HG03064 (cell line): ENCODE measurements at regions not wholly inside any gene's neighbourhood (a gene's known extent, or its start where the extent isn't known, plus 50 kb on each side); places are given as distances from the start of the nearest gene placed in this dataset.

Experiments used
- ATAC-seq: cut with Tn5 transposase; IDR thresholded peaks from one replicate; pipeline ENCODE4 v1.9.1; 2021; ENCODE audit warnings: low read depth; ENCODE audit not compliant: unreplicated experiment

GRCh38 chr10:21184216-21184615 is 287.1 kb upstream of the NEBL start:
- ATAC-seq, result no peak

GRCh38 chr10:21183025-21183424 is 285.9 kb upstream of the NEBL start:
- no peak for ATAC-seq

DNA sequence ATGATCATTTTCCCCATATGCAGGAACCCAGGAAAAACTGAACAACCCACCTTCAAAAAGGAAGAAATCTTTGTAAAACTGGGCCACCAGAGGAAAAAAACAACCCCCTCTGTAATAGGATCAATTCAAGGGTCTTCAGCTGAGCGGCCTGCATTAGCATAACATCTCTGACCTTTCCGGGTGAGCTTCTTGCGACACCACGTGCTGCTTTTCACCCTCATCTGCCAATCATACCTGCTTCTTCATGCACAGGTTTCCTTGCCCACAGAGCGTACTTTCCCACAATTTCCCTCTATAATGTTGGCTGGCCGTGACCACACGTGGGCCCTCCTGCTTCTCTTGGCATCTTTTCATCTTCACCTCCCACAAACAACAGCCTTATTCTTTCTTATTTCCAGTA is 284.3 kb upstream of the NEBL start:
- ATAC-seq, result no peak

GRCh38 chr10:21180604-21181003 is 283.5 kb upstream of the NEBL start:
- ATAC-seq, result no peak

- ATAC-seq, result no peak
Measured at GRCh38 chr10:21176934-21177480, 279.9 kb upstream of the NEBL start.

DNA sequence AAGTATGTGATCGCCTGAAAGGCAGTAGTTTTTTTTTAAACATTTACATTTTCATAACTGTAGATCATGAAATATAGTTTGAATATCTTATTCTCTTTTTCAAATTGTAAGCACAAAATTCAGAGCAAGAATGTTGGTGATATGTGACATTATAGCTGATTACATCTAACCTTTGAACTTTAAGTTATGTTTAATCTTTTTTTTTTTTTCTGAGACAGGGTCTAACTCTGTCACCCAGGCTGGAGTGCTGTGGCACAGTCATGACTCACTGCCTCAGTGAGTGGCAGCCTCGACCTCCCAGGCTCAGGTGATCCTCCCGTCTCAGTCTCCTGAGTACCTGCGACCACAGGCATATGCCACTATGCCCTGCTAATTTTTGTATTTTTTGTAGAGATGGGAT is 278.7 kb upstream of the NEBL start:
- no peak for ATAC-seq

- ATAC-seq, result no peak
Measured at GRCh38 chr10:21174715-21175495, 277.8 kb upstream of the NEBL start.

GRCh38 chr10:21173802-21174714 is 276.9 kb upstream of the NEBL start:
- ATAC-seq, result no peak

DNA sequence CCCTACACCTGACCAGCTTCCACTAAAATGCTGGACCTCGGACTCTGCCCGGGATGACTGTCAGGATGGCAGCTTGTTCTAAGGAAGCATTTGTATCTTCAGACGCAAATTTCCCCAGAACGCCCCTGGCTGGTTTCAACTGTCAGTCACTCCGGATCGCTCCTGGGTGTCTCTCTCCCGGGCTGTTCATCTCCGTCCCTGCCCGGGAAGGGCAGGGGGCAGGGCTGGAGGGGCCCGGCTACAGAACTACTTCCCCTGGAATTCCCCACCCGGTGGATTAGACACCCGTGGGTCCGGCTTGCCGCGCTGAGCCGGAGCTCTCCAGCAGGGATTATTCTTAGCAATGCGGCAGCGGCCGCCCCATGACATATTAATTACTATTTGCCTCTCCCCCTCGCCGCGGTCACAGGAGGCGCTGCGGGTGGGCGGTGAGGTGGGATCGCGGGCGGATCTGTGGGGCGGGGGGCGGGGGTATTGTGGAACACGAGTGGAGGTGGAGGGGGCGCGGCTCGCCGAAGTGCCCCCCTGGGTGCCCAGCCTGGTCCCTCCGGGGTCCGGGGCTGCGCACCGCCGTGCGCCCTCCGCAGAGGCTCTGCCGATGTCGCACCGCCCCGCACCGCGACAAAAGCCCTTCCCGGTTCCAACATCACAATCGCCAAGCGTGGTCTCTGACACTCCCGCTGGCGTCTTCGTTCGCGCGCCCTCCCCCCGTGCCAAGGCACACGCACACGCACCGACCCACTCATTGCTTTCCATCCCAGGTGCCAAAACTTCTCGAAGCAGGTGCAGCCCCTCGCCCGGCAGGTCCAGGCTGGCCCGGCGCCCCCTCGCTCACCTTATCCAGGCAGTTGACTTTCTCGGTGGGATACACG is 276.1 kb upstream of the NEBL start:
- ATAC-seq, result no peak

- no peak for ATAC-seq
Measured at GRCh38 chr10:21172542-21172929, 275.4 kb upstream of the NEBL start.

DNA sequence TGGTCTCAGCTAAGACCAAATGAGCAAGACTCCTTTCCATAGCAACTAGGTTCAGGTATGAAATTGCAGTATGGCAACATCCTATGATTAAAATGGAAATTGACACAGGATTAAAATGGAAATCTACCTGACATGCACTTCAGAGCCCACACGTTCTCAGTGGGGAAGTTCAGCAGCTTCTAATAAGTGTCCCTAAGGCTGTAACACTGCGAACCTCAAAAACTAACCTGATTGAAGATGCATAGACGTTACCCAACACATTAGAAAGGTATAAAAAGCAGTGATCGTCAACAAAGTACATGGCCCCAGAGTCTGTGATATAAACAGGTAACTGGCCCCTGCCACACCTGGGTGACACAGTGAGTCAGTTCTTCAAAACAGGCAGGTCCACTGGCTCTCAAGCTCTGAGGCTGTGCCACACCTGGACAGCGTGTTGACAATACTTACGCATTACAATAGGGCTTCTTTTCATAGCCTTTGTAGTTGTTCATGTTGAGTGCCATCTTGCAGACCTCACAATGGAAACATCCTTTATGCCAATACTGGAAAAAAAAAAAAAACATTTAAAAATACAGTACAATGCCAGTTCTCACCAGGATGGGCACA is 274.9 kb upstream of the NEBL start:
- no peak for ATAC-seq

- ATAC-seq, result no peak
Measured at GRCh38 chr10:21171197-21171935, 274.3 kb upstream of the NEBL start.

- ATAC-seq, result no peak
Measured at GRCh38 chr10:21170216-21170615, 273.1 kb upstream of the NEBL start.

DNA sequence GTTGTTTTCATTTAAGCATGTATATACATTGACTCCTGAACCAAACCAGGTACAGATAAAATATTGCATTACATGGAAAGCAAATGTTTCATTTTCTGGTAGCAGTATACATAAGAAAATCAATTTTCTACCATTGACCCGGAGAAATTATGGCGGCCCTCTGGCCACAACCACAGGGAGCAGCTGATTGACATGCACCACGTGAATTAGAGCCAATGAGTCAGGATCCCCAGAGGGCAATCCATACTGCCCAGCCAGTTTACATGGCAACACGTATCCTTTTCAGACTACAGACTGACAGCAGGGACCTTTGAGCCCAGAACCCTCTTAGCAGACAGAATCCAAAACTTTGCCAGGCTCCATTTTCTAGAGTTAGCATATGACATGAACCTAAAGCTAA is 272.2 kb upstream of the NEBL start:
- ATAC-seq, result no peak

DNA sequence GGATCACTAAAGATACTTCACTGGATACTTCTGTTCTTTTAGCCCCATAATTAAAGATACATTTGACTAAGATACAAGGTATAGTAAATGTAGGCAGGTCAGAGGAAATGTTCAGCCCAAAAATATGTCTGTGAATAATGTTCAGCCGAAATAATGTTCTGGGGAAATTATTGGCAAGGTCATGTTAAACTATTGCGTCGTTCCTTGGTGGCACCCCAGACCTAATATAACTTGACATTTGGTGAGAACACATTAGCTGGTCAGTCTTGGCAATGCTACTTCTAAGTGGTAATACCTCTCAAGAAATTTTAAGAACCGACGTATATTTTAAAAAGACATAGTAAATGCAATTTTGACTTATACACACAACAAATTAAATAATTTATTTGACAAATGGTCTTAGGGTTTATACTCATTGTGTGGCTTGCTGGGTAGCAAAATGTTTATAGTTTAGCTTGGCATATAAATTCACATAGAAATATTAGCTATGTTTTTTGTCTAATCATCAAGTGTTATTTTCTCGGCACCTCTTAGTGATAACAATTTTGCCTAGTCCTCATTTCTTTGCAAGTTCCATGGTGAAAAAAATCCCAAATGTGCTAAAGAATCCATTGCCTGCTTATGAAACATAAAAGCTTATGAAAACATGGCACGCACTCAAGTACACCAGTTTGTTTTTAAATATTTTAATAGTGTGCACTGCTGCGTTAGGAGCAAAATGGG is 270.3 kb upstream of the NEBL start:
- no peak for ATAC-seq

DNA sequence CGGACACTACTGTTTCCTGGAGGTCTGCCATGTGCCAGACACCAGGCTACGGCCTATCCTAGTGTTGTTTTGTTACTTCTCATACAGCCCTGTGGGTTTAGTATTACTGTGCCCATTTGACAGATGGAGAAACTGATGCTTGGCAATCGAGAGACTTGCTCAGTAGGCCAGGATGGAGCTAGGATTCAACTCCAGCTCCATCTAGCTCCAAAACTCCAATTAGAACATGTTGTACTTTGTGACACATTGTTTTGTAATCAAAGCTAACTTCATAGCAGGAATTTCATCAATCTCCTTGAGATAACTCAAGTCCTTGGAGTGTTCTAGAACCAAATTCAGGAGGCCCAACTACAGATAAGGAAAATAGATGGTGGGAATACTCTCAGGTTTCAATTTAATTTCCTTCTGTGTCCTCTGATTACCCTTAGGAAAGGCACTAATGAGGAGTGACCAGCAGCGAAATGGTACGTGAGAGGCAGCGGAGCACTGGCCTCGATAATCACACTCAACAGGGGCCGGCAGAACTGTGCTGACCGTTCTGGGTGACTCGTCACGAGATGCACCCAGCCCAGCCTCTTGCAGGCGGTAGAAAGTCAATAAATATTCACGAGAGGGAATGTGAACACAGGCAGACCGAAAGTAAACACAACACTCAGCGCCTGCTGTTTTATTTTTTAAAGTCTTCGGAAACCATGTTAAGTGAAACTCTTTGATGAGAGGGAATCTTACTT is 269.6 kb upstream of the NEBL start:
- no peak for ATAC-seq

DNA sequence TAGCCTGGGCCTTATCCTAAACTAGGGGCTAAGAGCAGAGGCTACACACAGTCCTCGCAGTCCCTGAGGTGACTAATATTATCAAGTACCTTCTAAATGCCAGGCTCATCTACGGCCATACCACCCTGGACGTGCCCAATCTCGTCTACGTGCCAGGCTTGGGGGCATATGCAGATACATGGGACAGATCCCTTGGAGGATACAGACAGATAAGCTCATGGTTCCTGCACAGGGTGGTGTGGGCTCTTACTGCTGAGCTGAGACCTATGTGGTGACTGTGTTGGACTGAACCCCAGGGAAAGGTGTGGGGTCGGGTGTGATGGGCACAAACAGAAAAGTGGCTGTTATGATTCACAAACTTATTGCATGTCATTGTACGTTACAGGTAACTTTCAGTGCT is 268.4 kb upstream of the NEBL start:
- ATAC-seq, result no peak

GRCh38 chr10:21164687-21165086 is 267.6 kb upstream of the NEBL start:
- no peak for ATAC-seq
